HEK293 (cell line): ENCODE measurements at regions not wholly inside any gene's neighbourhood (a gene's known extent, or its start where the extent isn't known, plus 50 kb on each side); places are given as distances from the start of the nearest gene placed in this dataset.

Experiments used
- CTCF ChIA-PET: fragments of 350-600 bp; formaldehyde crosslinking; extraction: SDS; loops from one replicate; lab custom pipeline; 2021; ENCODE audit warnings: antibody characterized with exemption; lab: Yijun Ruan, JAX
- POLR2A ChIA-PET: fragments of 300-600 bp; formaldehyde crosslinking; extraction: SDS; loops from one replicate; lab custom pipeline; 2020; ENCODE audit warnings: antibody characterized with exemption, inconsistent platforms; lab: Yijun Ruan, JAX
- H3K27ac ChIP-seq: fragments of 200-500 bp; sonication (Bioruptor generic); 2 replicates; pipeline ENCODE4 v1.5.1; 2014; ENCODE audit warnings: low read depth, low read length, control low read depth, inconsistent platforms; ENCODE audit errors: extremely low read depth
- H3K36me3 ChIP-seq, 2 experiments: fragments of 200-500 bp in 1 of 2; sonication (Bioruptor generic) in 1 of 2; 1 replicate in 1 of 2; 2 replicates in 1 of 2; pipeline ENCODE4 v1.5.1; 2014 to 2017; ENCODE audit warnings: inconsistent platforms in 2 of 2, low read length in 2 of 2; ENCODE audit not compliant: control insufficient read depth in 2 of 2, insufficient read depth in 1 of 2
- H3K4me1 ChIP-seq: fragments of 200-500 bp; sonication (Bioruptor generic); 2 replicates; pipeline ENCODE4 v1.5.1; 2014; ENCODE audit warnings: mild to moderate bottlenecking, low read length, inconsistent platforms; ENCODE audit not compliant: control insufficient read depth, insufficient read depth
- H3K4me3 ChIP-seq: 2 replicates; pipeline ENCODE4 v1.5.1; 2011; ENCODE audit warnings: low read depth, mild to moderate bottlenecking, control low read depth, low read length, moderate library complexity
- H3K9me3 ChIP-seq: fragments of 200-500 bp; sonication (Bioruptor generic); 2 replicates; pipeline ENCODE4 v1.5.1; 2014; ENCODE audit warnings: low read depth, low read length, inconsistent platforms; ENCODE audit not compliant: control insufficient read depth, insufficient read depth
- GFI1B ChIP-seq: fragments of 450-650 bp; formaldehyde crosslinking; IDR thresholded peaks from 2 replicates; pipeline ENCODE4 v1.5.1; 2016; ENCODE audit warnings: missing biosample characterization, missing genetic modification characterization
- HOXC10 ChIP-seq: sonication (generic); formaldehyde crosslinking; IDR thresholded peaks from 2 replicates; pipeline ENCODE4 v1.8.1; 2023; ENCODE audit warnings: mild to moderate bottlenecking, missing genetic modification reagents
- ZNF138 ChIP-seq: fragments of 450-650 bp; formaldehyde crosslinking; IDR thresholded peaks from 2 replicates; pipeline ENCODE4 v1.5.1; 2016; ENCODE audit warnings: missing biosample characterization, missing genetic modification characterization, borderline replicate concordance
- ZNF174 ChIP-seq: fragments of 450-650 bp; formaldehyde crosslinking; IDR thresholded peaks from 2 replicates; pipeline ENCODE4 v1.5.0; 2017; ENCODE audit warnings: missing biosample characterization, mild to moderate bottlenecking, missing genetic modification characterization
- ZNF184 ChIP-seq: fragments of 450-650 bp; IDR thresholded peaks from 2 replicates; pipeline ENCODE4 v1.5.1; 2018; ENCODE audit warnings: missing biosample characterization, mild to moderate bottlenecking, missing genetic modification characterization
- ZNF324 ChIP-seq: fragments of 450-650 bp; formaldehyde crosslinking; IDR thresholded peaks from 2 replicates; pipeline ENCODE4 v1.5.1; 2016; ENCODE audit warnings: missing biosample characterization, missing genetic modification characterization
- ZNF621 ChIP-seq: fragments of 450-650 bp; formaldehyde crosslinking; IDR thresholded peaks from 2 replicates; pipeline ENCODE4 v1.5.1; 2017; ENCODE audit warnings: missing biosample characterization, missing genetic modification characterization
- ZNF747 ChIP-seq: fragments of 450-650 bp; formaldehyde crosslinking; IDR thresholded peaks from 2 replicates; pipeline ENCODE4 v1.5.1; 2016; ENCODE audit warnings: missing biosample characterization, missing genetic modification characterization
- ZSCAN23 ChIP-seq: fragments of 450-650 bp; formaldehyde crosslinking; IDR thresholded peaks from 2 replicates; pipeline ENCODE4 v1.5.1; 2016; ENCODE audit warnings: missing biosample characterization, missing genetic modification characterization
- TF ChIP-seq, protein P1 (sequence below): fragments of 450-650 bp; formaldehyde crosslinking; IDR thresholded peaks from 2 replicates; pipeline ENCODE4 v1.5.1; 2016; ENCODE audit warnings: missing biosample characterization, missing genetic modification characterization
- TF ChIP-seq, protein P2 (sequence below): fragments of 450-650 bp; IDR thresholded peaks from 2 replicates; pipeline ENCODE4 v1.5.1; 2018; ENCODE audit warnings: missing biosample characterization, missing genetic modification characterization
- TF ChIP-seq, protein P3 (sequence below): fragments of 450-650 bp; formaldehyde crosslinking; IDR thresholded peaks from 2 replicates; pipeline ENCODE4 v1.5.1; 2017; ENCODE audit warnings: missing biosample characterization, missing genetic modification characterization

DNA sequence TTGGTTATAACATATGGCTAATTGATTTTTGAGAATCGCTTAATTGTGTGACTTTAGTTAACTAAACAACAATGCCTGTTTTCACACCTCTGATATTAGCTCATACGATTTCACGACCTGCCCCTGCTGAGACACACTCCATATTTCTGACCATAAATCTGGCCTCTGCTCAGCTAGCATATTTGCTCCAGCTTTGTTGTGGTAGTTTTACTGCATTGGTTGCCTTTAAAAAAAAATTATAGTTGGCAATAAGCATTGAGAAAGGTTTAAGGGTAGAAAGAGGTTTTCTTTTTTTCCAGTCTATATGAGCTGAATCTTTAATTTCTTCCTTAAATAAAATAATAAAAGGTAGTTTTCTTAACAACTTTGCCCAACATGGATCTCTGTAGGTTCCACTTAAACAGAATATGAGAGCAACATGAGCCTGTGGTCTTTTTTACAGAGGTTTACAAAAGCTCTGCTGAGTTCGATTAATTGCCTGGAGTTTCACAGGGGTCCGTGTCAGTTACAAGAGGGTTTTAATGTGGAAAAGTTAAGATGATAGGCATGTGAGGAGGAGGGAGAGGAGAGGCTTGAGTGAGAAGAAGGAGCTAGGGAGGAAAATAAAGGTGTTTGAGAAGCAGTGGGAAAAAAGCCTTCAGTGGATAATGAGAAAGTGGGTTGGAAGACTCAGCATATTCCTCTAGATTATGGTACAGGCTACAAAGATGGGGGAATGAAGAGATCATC, 318.2 kb downstream of the CXCL12 start (continued):
- TF ChIP-seq, protein P1, sequence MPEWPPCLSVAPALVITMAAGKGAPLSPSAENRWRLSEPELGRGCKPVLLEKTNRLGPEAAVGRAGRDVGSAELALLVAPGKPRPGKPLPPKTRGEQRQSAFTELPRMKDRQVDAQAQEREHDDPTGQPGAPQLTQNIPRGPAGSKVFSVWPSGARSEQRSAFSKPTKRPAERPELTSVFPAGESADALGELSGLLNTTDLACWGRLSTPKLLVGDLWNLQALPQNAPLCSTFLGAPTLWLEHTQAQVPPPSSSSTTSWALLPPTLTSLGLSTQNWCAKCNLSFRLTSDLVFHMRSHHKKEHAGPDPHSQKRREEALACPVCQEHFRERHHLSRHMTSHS (tag by site-specific recombination) = peak; percentile 98
- TF ChIP-seq HOXC10 (CRISPR knock-in tag) = no peak

DNA sequence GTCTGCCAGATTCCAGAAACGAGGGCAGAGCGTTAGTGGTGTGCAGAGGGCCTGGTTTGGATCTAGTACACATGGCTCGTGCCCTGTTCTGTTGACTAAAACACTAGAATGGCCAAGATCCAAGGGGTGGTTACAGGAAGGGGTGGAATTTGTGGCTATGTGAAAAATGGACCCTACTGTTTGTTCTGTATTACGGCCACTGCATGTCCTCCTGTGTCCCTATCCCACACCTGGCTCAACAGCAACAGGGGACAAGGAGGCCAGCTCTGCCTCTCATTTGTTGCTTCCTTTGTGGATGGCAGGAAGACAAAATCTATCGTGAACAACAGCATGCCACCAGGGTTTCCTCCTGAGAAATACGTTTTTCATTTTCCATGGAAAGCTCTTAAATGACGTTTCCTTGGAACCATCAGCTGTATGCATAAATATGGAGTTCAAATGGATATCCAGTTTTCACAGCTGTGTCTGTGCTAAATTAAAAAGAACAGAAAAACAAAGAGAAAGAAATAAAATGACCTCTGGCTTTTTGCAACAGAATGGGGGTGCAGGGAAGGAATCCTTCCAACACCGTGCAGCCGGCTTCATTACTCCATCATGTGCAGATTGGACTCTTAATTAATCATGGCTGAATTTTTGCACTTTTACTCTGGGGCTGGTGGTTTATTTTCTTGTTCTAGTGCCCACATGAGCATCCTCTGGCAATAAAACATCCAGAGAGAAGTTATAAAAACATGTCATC, 318.9 kb downstream of the CXCL12 start:
- POLR2A ChIA-PET = no interaction called here
- Histone ChIP-seq H3K4me3 (no peak overlapping the region), H3K4me1 (no peaks in the 10 kb centered on the region), H3K9me3 (no peaks in the 10 kb centered on the region), H3K27ac (no peak overlapping the region)
- TF ChIP-seq GFI1B (tag by site-specific recombination) (no peak), ZSCAN23 (no peak), ZNF621 (tag by site-specific recombination) (no peak), ZNF184 (tag by site-specific recombination) (no peak), ZNF324 (no peak), ZNF174 (tag by site-specific recombination) (no peak)
- TF ChIP-seq, protein P2, sequence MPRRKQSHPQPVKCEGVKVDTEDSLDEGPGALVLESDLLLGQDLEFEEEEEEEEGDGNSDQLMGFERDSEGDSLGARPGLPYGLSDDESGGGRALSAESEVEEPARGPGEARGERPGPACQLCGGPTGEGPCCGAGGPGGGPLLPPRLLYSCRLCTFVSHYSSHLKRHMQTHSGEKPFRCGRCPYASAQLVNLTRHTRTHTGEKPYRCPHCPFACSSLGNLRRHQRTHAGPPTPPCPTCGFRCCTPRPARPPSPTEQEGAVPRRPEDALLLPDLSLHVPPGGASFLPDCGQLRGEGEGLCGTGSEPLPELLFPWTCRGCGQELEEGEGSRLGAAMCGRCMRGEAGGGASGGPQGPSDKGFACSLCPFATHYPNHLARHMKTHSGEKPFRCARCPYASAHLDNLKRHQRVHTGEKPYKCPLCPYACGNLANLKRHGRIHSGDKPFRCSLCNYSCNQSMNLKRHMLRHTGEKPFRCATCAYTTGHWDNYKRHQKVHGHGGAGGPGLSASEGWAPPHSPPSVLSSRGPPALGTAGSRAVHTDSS (tag by site-specific recombination) = no peak
- TF ChIP-seq, protein P1 (tag by site-specific recombination) = no peak
- TF ChIP-seq, all 188 proteins: peak for 0
- CTCF ChIA-PET = interaction anchor here (0.8 to 1.3 kb wide), 2 partner anchors 321 to 792 kb away, joined by 3 read pairs; no protein-coding TSS in a partner anchor
- H3K36me3 ChIP-seq = no peaks in the 10 kb centered on the region

DNA sequence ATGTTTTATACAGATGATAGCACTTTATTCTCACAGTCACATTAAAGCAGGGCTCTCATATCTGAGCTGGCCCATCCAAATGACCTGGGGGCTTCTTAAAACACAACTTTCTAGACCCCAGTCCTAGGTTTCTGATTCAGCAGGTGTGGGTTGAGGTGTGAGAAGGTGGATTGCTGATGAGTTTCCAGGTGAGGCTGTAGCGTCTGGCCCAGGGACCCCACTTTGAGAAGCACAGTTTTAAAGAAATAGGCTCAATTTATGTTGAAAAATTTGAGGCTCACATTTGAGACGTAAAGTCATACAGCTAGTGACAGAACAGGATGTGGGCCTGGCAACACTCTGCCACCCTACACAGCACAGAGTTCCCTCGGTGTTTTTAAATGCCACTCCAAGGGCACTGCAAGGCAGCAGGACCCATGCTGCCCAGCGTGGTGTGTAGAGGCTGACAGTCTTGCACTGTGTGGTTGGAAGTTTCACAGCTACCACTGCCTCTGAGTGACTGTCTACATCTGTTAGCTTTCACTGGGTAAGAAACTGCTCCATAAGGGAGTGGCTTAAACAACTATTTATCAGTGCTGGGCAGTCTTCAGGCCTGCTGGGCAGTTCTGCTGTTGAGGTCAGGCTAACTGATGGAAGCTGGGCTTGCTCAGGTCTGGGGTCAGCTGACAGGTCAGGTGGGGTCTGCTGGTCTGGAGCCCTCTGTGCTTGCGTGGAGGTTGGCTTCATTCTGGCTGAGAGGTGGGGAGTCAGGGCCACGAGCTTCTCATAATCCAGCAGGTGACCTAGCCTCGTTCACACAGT, 319.7 kb downstream of the CXCL12 start:
- ChIA-PET CTCF (interaction anchor here (0.8 to 1.3 kb wide), 2 partner anchors 322 to 792 kb away, joined by 3 read pairs; no protein-coding TSS in a partner anchor), POLR2A (no interaction called here)
- H3K36me3 ChIP-seq = no peaks in the 10 kb centered on the region
- no peak overlapping the region for H3K4me3 ChIP-seq
- H3K4me1 ChIP-seq = no peaks in the 10 kb centered on the region
- no peaks in the 10 kb centered on the region for H3K9me3 ChIP-seq
- no peak overlapping the region for H3K27ac ChIP-seq
- TF ChIP-seq ZNF138 (tag by site-specific recombination) (no peak), ZNF747 (tag by site-specific recombination) (no peak)
- TF ChIP-seq, protein P3, sequence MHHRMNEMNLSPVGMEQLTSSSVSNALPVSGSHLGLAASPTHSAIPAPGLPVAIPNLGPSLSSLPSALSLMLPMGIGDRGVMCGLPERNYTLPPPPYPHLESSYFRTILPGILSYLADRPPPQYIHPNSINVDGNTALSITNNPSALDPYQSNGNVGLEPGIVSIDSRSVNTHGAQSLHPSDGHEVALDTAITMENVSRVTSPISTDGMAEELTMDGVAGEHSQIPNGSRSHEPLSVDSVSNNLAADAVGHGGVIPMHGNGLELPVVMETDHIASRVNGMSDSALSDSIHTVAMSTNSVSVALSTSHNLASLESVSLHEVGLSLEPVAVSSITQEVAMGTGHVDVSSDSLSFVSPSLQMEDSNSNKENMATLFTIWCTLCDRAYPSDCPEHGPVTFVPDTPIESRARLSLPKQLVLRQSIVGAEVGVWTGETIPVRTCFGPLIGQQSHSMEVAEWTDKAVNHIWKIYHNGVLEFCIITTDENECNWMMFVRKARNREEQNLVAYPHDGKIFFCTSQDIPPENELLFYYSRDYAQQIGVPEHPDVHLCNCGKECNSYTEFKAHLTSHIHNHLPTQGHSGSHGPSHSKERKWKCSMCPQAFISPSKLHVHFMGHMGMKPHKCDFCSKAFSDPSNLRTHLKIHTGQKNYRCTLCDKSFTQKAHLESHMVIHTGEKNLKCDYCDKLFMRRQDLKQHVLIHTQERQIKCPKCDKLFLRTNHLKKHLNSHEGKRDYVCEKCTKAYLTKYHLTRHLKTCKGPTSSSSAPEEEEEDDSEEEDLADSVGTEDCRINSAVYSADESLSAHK (tag by site-specific recombination) = peak; percentile 34; the same call in 1 of the 2 replicates
